Keratinocyte (primary cell): ENCODE measurements at regions not wholly inside any gene's neighbourhood (a gene's known extent, or its start where the extent isn't known, plus 50 kb on each side); places are given as distances from the start of the nearest gene placed in this dataset.

Experiments used
- DNase-seq: peaks from one replicate; pipeline ENCODE4 v3.0.0-alpha.2; 2011; ENCODE audit warnings: low read depth, missing footprints, low spot score
- FAIRE-seq: peaks from 2 replicates; lab custom pipeline; 2011; peaks lifted over from hg19 to GRCh38; lab: Jason Lieb, UNC
- H2AFZ ChIP-seq: 2 replicates; pipeline ENCODE4 v1.6.0; 2012; ENCODE audit warnings: low read length, control low read depth, inconsistent platforms; ENCODE audit not compliant: control insufficient read depth
- H3K27ac ChIP-seq: 2 replicates; pipeline ENCODE4 v1.5.1; 2011; ENCODE audit warnings: low read length; ENCODE audit not compliant: control insufficient read depth, insufficient read depth
- H3K27me3 ChIP-seq: 3 replicates; pipeline ENCODE4 v1.6.0; 2011; ENCODE audit warnings: low read length; ENCODE audit not compliant: control insufficient read depth, insufficient read depth; ENCODE audit errors: extremely low read depth
- H3K36me3 ChIP-seq, 2 experiments: 2 replicates in 1 of 2; 3 replicates in 1 of 2; pipeline ENCODE4 v1.5.1; 2011; ENCODE audit warnings: low read length in 2 of 2, mild to moderate bottlenecking in 1 of 2; ENCODE audit not compliant: control insufficient read depth in 2 of 2, insufficient read depth in 2 of 2; ENCODE audit errors: extremely low read depth in 1 of 2
- H3K4me1 ChIP-seq: 3 replicates; pipeline ENCODE4 v1.5.1; 2011; ENCODE audit warnings: low read length; ENCODE audit not compliant: control insufficient read depth, insufficient read depth; ENCODE audit errors: extremely low read depth
- H3K4me2 ChIP-seq: 3 replicates; pipeline ENCODE4 v1.6.0; 2011; ENCODE audit warnings: low read depth, low read length; ENCODE audit not compliant: control insufficient read depth, insufficient read depth; ENCODE audit errors: extremely low read depth
- H3K4me3 ChIP-seq, 3 experiments: fragments of 200-600 bp in 1 of 3; sonication (generic) in 1 of 3; 2 replicates in 2 of 3; 3 replicates in 1 of 3; pipeline ENCODE4 v1.5.1; 2011 to 2016; ENCODE audit warnings: low read length in 3 of 3, mild to moderate bottlenecking in 3 of 3, control low read depth in 2 of 3, inconsistent platforms in 1 of 3, low read depth in 1 of 3, mixed read lengths in 1 of 3, mixed run types in 1 of 3, moderate library complexity in 1 of 3; ENCODE audit not compliant: control insufficient read depth in 2 of 3, insufficient read depth in 2 of 3; ENCODE audit errors: extremely low read depth in 1 of 3
- H3K79me2 ChIP-seq: 2 replicates; pipeline ENCODE4 v1.6.0; 2012; ENCODE audit warnings: low read length; ENCODE audit not compliant: control insufficient read depth, insufficient read depth
- H3K9ac ChIP-seq: 3 replicates; pipeline ENCODE4 v1.6.0; 2011; ENCODE audit warnings: low read length; ENCODE audit not compliant: control insufficient read depth, insufficient read depth; ENCODE audit errors: extremely low read depth
- H3K9me1 ChIP-seq: 3 replicates; pipeline ENCODE4 v1.6.0; 2011; ENCODE audit warnings: low read length; ENCODE audit not compliant: control insufficient read depth, insufficient read depth; ENCODE audit errors: extremely low read depth
- H3K9me3 ChIP-seq: 2 replicates; pipeline ENCODE4 v1.5.1; 2012; ENCODE audit warnings: low read depth, low read length; ENCODE audit not compliant: control insufficient read depth
- H4K20me1 ChIP-seq: 3 replicates; pipeline ENCODE4 v1.6.0; 2011; ENCODE audit warnings: low read length; ENCODE audit not compliant: control insufficient read depth, insufficient read depth; ENCODE audit errors: extremely low read depth
- CTCF ChIP-seq, 3 experiments: IDR thresholded peaks in 1 of 3; conservative IDR thresholded peaks in 1 of 3; optimal IDR thresholded peaks in 1 of 3; 2 replicates in 2 of 3; 3 replicates in 1 of 3; pipeline versions ENCODE3 to v1.5.1; 2011; ENCODE audit warnings: low read length in 3 of 3, mild to moderate bottlenecking in 3 of 3, moderate library complexity in 2 of 3, control low read depth in 1 of 3, inconsistent platforms in 1 of 3; ENCODE audit not compliant: insufficient read depth in 2 of 3; ENCODE audit errors: extremely low read depth in 1 of 3
- EZH2 ChIP-seq: IDR thresholded peaks from one replicate; pipeline ENCODE4 v1.6.1; 2012; ENCODE audit warnings: inconsistent platforms, mild to moderate bottlenecking, low read length, moderate library complexity
- dilution Hi-C: fragments of 300-500 bp; cut with MboI; formaldehyde crosslinking; loops from one replicate; pipeline ENCODE4 v1.7.0; 2020; ENCODE audit warnings: low sequenced_read_pairs; ENCODE audit not compliant: extremely low pct_ligation_motif_present

DNA sequence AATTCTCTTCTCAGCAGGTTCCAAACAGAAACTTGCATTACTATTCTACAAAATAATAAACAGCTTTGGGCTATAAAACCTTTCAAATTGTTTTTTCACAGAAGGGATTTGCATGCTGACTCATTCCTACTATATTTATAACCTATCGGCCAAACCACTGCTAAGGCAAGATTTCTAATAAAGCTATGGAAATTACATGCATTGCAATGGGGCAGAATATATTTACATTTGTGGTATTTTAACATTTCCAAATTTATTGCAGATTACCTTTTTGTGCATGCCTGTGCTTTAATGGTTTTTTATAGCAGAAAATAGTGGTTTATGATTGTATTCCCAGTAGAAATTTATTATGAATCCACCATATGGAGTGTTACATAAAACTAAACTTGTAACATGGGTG, 69.0 kb upstream of the NPVF start:
- H3K27me3 ChIP-seq: no peaks in the 10 kb centered on the region
- H3K79me2 ChIP-seq: no peaks in the 10 kb centered on the region
- no peak overlapping the region for H2AFZ ChIP-seq
- dilution Hi-C loops: no loop called here
- no peak overlapping the region for H3K27ac ChIP-seq
- TF ChIP-seq CTCF (optimal IDR thresholded peaks at IDR 0.05 in 1 of 3, IDR thresholded peaks at IDR 0.05 in 1 of 3, conservative IDR thresholded peaks at IDR 0.05 in 1 of 3; ENCODE audit: extremely low read depth in 1 of 3, insufficient read depth in 2 of 3, low read length in 3 of 3): no peak
- TF ChIP-seq EZH2: no peak
- no peaks in the 10 kb centered on the region for H3K4me1 ChIP-seq
- no peak overlapping the region for H3K4me3 ChIP-seq
- no peaks in the 10 kb centered on the region for H3K9me1 ChIP-seq
- no peak for FAIRE-seq
- no peaks in the 10 kb centered on the region for H4K20me1 ChIP-seq
- no peak for DNase-seq
- H3K4me2 ChIP-seq: no peak overlapping the region
- no peak overlapping the region for H3K9ac ChIP-seq
- H3K36me3 ChIP-seq: no peaks in the 10 kb centered on the region
- H3K9me3 ChIP-seq: no peaks in the 10 kb centered on the region

GRCh38 chr7:25303281-25304181, 75.2 kb upstream of the NPVF start:
- no peak for TF ChIP-seq CTCF (optimal IDR thresholded peaks at IDR 0.05 in 1 of 3, IDR thresholded peaks at IDR 0.05 in 1 of 3, conservative IDR thresholded peaks at IDR 0.05 in 1 of 3; ENCODE audit: extremely low read depth in 1 of 3, insufficient read depth in 2 of 3, low read length in 3 of 3)
- TF ChIP-seq EZH2: no peak
- H3K27ac ChIP-seq: no peak overlapping the region
- no peaks in the 10 kb centered on the region for H4K20me1 ChIP-seq
- no peaks in the 10 kb centered on the region for H3K79me2 ChIP-seq
- no peaks in the 10 kb centered on the region for H3K9me1 ChIP-seq
- no peak overlapping the region for H3K4me2 ChIP-seq
- FAIRE-seq (no peak), DNase-seq (no peak)
- H3K9me3 ChIP-seq: no peaks in the 10 kb centered on the region
- no peaks in the 10 kb centered on the region for H3K27me3 ChIP-seq
- H3K4me1 ChIP-seq: no peaks in the 10 kb centered on the region
- no peaks in the 10 kb centered on the region for H3K36me3 ChIP-seq
- dilution Hi-C loops: no loop called here
- H3K9ac ChIP-seq: no peak overlapping the region
- no peak overlapping the region for H2AFZ ChIP-seq
- no peak overlapping the region for H3K4me3 ChIP-seq
